GM21528 (cell line): ENCODE measurements at regions not wholly inside any gene's neighbourhood (a gene's known extent, or its start where the extent isn't known, plus 50 kb on each side); places are given as distances from the start of the nearest gene placed in this dataset.
"Not testable (repeated sequence)": the region's sequence is repeated elsewhere in the genome, so short reads cannot be mapped to it uniquely, and the experiment has no call there.

Experiments used
- ATAC-seq: cut with Tn5 transposase; IDR thresholded peaks from one replicate; pipeline ENCODE4 v1.9.1; 2021; ENCODE audit warnings: mild to moderate bottlenecking, moderate library complexity; ENCODE audit not compliant: unreplicated experiment, low FRiP score

DNA sequence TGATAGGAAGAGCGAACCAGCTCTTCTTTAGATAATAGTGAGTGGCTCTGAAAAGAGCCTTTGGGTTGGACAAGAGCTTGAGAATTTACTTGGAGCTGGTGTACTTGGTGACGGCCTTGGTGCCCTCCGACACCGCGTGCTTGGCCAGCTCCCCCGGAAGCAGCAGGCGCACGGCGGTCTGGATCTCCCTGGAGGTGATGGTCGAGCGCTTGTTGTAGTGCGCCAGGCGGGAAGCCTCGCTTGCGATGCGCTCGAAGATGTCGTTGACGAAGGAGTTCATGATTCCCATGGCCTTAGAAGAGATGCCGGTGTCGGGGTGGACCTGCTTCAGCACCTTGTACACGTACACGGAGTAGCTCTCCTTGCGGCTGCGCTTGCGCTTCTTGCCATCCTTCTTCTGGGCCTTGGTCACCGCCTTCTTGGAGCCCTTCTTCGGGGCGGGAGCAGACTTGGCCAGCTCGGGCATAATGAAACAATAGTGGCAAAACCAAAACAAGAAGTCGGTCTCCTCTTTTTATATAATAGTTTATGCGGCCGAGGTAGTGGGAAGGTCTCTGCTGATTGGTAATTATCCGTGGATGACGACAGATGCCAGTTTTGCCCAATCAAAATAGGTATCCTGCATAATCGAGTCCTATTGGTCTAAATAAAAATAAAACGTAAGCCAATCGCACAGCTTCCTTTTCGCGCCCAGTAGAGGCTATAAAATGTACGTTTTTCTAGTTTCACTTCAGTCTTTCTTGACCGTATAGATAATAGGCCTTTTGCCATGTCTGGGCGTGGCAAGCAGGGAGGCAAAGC is 104.6 kb downstream of the OR2B2 start:
- ATAC-seq: peak; percentile 69

DNA sequence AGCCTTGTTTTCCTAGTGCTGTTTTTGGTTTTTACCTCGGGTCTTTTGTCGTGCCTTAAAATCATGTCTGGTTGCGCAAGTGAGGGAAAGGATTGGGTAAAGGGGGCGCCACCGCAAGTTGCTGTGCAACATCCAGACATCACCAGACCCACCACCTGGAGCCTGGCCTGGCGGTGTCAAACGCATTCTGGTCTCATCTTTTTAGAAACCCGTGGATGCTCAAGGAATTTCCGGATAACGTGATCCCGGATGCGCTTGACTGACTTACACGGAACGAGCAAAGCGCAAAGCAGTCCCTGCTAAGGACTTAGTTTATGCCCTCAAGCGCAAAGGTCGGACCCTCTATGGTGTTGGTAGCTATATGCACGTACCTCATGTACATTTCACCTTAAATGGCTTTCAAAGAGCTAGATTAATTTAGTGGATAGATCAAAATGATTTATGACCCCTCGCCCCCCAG is 105.2 kb downstream of the OR2B2 start:
- no peak for ATAC-seq

DNA sequence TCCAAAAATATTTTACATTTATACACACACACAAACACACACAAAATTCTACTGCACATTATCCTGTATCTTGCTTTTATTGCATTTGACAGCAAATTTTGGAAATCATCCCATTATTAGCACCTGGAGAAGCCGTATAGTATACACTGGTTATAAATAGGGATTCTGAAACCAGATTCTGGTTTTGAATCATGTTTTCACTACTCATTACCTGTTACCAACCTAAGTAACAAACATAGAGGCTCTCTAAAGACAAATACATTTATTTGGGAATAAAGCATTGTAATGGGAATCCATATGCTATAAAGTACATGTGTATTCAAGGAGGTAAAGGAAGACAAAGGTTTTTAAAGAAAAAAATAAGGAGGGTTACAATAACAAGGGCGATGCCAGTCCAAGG is 106.8 kb downstream of the OR2B2 start:
- no peak for ATAC-seq

DNA sequence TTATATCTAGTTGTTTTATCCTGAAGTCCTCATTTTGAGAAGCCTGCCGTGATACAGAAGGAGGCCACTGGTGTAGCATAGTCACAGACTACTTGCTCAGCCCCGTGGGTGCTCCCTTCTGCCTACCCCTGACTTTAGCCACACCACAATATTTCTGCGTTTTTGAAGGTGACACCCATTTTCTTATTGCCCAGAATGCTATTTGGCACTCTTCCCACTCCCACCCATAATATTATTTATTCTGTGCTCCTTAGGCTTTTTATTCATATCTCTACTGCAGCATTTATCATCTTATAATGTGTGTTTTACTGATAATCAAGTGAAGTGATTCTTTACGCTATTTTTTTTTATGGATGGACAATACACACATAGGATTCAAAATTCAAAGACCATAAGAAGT is 107.3 kb downstream of the OR2B2 start:
- ATAC-seq: no peak

DNA sequence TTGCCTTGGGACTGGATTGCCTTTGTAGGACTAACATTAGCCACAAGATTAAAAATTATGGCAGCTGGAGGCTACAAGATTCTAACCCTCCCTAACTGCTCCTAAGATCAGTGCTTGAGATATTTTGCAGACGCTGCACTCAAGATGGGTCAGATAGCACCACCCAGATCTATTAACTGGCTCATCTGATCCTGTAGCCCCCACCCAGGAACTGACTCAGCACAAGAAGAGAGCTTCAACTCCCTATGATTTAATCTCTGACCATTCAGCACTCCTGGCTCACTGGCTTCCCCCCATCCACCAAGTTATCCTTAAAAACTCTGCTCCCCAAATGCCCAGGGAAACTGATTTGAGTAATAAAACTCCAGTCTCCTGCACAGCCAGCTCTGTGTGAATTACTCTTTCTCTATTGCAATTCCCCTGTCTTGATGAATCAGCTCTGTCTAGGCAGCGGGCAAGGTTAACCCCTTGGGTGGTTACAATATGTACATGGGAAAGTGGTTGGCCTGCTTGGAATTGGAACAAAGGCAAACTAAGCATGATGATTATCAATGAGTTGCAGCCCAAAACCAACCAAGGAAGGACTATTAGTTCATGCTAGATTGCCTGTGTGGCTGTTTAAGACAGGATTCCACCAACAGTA is 111.3 kb downstream of the OR2B2 start:
- ATAC-seq: no peak

DNA sequence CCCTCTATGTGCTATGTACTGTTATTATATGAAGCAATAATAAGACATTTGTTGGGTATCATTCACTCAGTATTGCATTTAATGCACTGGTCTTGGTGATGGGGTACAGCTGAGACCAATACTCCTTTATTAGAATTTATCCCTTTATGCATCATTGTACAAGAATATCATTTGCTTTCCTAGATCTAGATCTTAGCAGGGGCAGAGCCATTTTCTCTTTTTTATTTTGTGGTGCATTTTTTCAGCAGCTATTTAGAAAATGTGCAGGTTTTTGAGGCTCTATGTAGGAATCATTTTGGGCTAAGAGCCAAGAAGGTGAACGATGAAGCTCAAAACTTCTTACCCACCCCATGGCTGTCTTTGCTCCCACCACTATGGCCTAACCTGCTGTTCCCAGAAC is 114.2 kb downstream of the OR2B2 start:
- ATAC-seq: no peak

DNA sequence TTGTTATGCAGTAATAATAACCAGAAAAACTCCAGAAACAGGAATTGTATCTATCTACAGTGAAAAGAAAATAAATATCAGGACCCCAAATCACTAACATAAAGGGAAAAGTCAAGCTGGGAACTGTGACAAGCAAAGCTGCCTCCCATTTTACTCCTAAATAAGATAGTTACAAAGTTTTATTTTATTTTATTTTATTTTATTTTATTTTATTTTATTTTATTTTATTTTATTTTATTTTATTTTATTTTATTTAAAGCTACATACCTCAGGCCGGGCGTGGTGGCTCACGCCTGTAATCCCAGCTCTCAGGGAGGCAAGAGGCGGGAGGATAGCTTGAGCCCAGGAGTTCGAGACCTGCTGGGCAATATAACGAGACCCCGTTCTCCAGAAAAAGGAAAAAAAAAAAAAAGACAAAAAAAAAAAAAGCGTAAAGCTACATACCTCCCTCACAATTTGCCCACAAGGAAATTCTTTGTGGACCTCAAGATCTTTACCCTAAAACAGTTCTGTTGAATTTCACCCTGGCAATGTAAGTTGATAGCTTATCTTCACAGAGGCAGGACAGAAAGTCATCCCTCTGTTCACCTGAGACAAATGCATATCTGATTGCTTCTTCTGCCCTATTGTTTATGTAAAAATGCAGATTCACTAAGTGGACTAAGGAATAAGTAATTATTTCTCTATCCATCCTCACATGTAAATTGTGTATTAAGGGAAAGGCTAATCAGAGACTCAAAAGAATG is 115.3 kb downstream of the OR2B2 start:
- not testable (repeated sequence) for ATAC-seq

DNA sequence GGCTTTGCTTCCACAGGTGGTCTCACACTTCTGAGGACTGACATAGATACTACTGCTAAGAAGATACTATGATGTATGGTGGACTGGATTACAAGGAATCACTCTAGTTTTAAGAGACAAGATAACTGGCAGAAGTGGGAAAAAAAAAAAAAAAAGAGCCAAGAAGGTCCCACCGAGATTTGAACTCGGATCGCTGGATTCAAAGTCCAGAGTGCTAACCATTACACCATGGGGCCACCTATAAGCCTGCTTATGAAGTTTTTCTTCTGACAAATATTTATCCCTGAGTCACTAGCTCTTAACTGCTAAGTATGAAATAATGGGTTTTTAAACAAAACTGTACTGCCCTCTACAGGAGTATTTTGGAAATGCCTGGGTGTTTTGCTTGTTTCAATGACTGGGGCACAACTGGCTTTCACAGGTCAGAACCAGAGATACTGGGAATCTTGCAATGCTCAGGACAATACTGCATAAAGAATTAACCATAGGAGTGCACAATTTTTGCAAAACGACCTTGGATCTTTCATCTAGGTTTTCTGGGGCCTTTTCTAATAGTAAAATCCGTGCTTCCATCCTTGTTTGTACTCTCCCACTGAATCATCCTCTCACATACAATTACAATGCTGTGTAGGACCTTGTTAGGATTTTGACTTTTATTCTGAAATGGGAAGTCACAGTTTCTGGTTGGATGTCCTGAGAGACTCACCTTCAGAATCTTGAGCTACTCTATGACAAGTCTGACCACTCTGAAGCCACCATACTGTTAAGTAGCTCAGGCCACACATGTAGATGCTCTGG is 116.3 kb downstream of the OR2B2 start:
- no peak for ATAC-seq

DNA sequence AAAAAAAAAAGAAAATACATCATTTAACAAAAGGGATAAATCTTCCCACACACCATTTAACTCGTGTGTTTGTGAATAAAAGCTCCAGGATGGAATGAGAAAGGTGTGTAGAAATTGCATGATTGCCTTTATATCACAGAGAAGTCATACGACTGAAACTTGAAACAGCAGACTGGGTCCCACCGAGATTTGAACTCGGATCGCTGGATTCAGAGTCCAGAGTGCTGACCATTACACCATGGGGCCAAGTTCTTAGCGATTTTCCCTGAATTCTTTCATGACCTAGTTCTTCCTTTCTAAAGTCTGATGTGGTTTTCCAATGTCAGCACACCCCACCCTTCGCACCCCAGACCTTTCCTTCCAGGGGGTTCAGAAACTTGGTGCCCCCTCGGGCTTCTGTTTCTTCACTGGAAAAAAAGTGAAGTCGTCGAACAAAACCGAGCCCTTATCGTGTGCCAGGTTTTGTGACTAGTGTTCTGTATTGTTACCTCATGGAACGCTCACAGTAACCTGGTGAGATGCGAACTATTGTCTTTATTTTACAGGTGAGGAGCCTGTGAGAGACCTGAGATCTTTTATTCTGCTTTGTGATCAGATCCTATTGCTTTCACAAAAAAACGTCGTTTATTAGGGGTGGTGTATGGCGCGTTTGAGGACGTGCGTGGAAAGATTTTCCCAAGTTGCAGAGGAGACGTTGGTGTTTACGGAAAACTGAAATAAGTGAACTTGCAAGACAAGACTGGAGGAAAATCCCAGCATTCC is 120.8 kb downstream of the OR2B2 start:
- ATAC-seq: no peak

DNA sequence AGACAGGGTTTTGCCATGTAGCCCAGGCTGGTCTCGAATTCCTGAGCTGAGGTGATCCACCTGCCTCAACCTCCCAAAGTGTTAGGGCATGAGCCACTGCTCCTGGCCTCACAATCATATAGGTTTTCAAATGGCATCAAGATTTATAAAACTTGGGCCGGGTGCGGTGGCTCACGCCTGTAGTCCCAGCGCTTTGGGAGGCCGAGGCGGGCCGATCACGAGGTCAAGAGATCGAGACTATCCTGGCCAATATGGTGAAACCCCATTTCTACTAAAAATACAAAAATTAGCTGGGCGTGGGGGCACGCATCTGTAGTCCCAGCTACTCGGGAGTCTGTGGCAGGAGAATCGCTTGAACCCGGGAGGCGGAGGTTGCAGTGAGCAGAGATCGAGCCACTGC is 123.8 kb downstream of the OR2B2 start:
- not testable (repeated sequence) for ATAC-seq

DNA sequence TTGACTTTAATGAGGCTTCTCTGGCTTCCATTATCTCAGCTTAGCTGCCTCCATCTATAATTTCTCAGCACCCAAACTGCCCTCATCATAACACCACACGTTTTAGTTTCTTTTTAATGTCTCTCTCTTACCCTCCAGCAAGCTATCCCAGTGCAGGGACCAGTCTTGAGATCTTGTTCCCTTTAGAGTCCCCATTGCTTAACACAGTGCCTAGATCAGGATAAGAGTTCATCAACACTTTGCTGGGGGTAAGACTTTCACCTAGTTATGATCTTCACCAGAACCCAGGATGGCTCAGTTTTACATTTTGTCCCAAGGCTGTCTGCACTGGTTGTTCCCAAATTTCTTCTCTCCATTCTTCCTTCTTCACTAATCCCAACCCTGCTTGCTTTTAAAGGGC is 126.1 kb downstream of the OR2B2 start:
- no peak for ATAC-seq

DNA sequence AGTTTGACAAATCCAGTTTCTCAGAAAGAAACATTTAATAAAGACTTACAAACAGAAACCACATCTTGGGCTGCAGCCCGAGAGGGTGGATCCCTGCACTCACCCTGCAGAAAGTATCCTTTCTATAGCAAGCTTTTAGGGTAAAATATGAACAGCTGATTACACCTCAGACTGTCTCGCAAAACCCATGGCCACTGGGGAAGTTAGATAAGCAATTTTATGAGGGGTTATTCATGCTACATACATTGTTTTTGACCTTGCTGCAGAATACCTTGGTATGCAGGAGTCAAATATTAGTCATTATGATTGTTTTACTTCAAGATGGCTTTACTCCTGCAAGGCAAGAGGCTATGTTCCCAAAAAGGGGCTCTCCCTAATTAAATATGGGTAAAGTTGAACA is 126.9 kb downstream of the OR2B2 start:
- ATAC-seq: no peak

DNA sequence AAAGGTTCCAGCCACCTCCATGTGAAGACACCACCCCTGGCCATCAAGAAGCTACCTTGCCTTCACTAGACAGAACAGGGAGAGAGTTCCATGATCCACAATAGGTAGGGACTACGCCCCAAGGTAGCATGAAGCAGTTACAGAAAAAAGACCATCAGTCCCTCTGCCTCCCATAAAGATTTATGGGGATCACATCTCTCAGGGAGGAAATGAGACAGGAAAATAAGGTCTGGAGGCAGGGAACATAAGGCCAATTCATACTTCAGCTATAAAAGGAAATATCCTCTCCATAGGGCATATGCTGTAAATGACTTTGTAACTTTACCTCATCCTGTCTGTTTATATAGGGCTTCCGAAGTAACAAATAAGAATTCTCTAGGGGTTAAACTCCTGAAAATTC is 129.4 kb downstream of the OR2B2 start:
- ATAC-seq: no peak

DNA sequence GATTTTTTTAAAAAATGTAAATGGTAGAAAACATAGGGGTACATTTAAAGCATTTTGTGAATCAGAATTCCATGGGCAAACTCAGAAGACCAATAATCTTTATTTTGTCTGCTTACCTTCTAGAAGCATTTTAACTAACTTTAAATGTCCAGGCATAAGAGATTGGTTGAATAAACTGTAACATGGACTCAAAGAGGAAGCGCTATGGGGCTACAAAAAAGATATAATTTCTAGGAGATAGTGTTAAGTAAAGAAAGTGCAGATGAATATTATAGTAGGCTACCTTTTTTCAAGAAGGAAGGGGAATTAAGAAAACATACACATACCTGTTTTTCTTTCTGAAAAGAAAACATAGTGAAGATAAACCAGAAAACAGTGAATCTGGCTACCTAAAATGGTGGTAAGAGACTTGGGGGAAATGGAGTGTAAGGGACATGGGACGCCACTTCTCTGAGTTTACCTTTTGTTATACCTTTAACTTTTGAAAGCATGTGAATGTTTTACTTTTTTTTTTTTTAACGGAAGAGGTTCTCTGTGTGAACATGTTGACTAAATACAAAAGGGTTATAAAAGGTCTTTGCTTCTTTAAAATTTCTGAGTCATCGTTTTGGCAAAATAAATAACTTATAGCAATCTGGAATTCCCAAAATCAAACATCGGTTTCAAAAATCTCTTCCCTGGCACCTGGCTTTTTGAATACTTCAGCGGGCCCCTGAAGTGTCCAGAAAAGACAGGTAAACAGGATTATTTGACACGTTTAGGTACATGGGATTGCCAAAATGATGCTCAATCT is 133.4 kb downstream of the OR2B2 start:
- ATAC-seq: no peak

DNA sequence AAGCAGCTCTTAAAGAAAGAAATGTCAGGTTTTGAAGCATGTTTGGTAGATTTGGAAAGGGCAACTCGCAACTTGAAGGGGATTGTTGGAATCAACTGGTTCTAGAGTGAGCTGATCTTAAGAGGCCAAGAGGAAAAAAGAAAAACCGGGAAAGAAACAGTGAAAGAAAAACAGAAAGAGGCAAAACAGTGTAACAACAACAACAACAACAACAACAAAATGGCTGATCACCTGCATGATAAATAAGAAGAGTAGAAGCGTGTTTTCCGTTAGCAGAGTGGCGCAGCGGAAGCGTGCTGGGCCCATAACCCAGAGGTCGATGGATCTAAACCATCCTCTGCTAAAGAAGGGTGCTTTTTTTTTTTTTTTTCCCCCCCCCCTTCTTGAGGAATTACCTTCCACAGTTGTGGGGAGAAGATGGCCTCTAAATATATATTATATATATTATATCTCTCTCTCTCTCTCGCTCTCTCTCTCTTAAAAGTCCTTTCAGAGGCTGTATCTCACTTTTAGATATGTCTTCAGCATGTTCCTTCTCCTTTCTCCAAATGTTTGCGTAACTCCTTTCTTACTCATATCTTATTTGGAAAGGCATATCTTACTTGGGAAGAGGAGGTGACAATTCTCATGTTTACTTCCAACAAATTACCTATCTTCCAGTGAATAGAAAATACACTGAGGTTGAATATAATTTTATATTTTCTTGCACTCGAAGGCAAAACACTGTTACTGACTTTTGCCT is 134.4 kb downstream of the OR2B2 start:
- ATAC-seq: no peak

DNA sequence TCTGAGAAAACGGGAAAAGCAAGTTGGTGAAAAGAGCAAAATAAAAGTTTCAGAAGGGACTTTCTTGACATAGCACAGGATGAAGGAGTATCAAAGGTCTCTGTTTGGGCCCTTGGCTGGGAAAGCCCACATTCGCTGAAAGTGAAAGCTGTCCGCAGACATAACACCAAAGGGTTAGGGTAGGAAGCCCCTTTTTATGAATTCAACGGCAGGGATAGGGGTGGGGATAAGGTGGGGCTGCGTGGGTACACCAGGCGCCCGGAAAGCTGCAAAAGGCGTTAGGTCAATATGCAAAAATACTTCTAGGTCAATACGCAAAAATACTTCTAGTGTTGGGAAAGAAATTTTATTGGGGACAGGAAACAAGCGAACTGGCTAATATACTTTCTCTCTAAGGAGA is 135.1 kb downstream of the OR2B2 start:
- no peak for ATAC-seq

DNA sequence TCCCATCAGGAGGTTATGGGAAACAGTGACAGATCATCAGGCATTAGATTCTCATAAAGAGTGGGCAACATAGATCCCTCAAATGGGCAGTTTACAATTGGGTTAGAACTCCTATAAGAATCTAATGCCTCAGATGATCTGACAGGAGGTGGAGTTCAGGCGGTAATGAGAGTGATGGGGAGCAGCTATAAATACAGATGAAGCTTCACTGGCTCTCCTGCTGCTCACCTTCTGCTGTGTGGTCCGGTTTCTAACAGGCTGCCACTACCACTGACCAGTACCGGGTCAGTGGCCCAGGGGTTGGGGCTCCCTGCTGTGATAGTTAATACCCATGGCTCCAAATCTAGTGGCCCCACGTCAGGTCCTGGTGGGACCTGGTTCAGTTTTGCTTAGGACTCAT is 135.7 kb downstream of the OR2B2 start:
- ATAC-seq: no peak

DNA sequence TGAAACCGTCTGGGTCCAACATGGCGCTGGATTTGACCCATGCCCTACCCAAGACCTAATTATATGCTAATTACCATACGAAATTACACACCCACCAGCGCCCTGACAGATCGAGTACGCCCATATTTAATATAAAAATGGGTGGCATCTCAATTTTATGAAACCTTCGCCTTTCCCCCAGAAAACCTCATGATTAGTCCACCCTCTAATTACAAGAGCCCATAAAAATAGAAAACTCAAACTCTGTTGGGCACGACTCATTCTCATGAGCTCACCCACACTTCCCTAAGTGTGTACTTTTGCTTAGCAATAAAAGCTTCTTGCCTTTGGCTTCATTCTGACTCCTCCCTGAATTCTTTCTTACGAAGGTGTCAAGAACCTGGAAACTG is 136.4 kb downstream of the OR2B2 start:
- ATAC-seq: no peak
